ENCODE measurements at regions not wholly inside any gene's neighbourhood (a gene's known extent, or its start where the extent isn't known, plus 50 kb on each side); places are given as distances from the start of the nearest gene placed in this dataset.
"Not testable (repeated sequence)": the region's sequence is repeated elsewhere in the genome, so short reads cannot be mapped to it uniquely, and the experiment has no call there.

- Histone ChIP-seq H3F3A (replicated peaks; ENCODE audit: insufficient read depth) (no peaks in the 10 kb centered on the region), H3K79me2 (ENCODE audit: insufficient read depth) (no peaks in the 10 kb centered on the region), H3K9me2 (no peaks in the 10 kb centered on the region), H3K27ac (ENCODE audit: low read depth in 2 of 2, low read length in 1 of 2) (no peak overlapping the region), H3K9ac (no peak overlapping the region), H3K4me3 (ENCODE audit: low read depth in 2 of 2, low read length in 1 of 2) (no peak overlapping the region), H3K36me3 (replicated peaks in 1 of 2; ENCODE audit: control insufficient read depth in 1 of 2, insufficient read depth in 2 of 2, low read length in 1 of 2) (no peaks in the 10 kb centered on the region), H2AFZ (ENCODE audit: low read depth) (no peak overlapping the region), H3K4me2 (no peak overlapping the region), H3K4me1 (ENCODE audit: control insufficient read depth in 1 of 2, insufficient read depth in 2 of 2, low read depth in 1 of 2, low read length in 1 of 2) (no peaks in the 10 kb centered on the region), H4K20me1 (ENCODE audit: insufficient read depth) (no peaks in the 10 kb centered on the region), H3K9me3 (no peaks in the 10 kb centered on the region), H3K27me3 (ENCODE audit: insufficient read depth) (no peaks in the 10 kb centered on the region)
- CTCF ChIA-PET = interaction anchor here (0.5 kb wide), 1 partner anchor 46 kb away, joined by 3 read pairs; no protein-coding TSS in a partner anchor
- TF ChIP-seq TCF12 (IDR thresholded peaks at IDR 0.05) (no peak), USF1 (IDR thresholded peaks at IDR 0.05; ENCODE audit: borderline replicate concordance, low read depth) (no peak), USF2 (IDR thresholded peaks at IDR 0.05; ENCODE audit: borderline replicate concordance, low read depth, low read length) (no peak), RFX5 (IDR thresholded peaks at IDR 0.05; ENCODE audit: low read length) (no peak), RAD21 (IDR thresholded peaks at IDR 0.05; ENCODE audit: low read length) (no peak), JUND (IDR thresholded peaks at IDR 0.05) (no peak), REST (IDR thresholded peaks at IDR 0.05; ENCODE audit: low read depth, low read length) (no peak), TEAD4 (IDR thresholded peaks at IDR 0.05; ENCODE audit: borderline replicate concordance, insufficient read depth) (no peak), PBX3 (IDR thresholded peaks at IDR 0.05) (no peak), CHD2 (IDR thresholded peaks at IDR 0.05; ENCODE audit: low read length, partially characterized antibody) (no peak), SMC3 (IDR thresholded peaks at IDR 0.05; ENCODE audit: low read depth, low read length) (no peak), GABPA (IDR thresholded peaks at IDR 0.05; ENCODE audit: low read depth) (no peak)
- 75% methylated on average over 8 of the region's 8 CpGs for WGBS (ENCODE audit: low lambda C conversion rate)
- POLR2A ChIA-PET = no interaction called here
- no peak for DNase-seq
These were observed 294.5 kb upstream of the PIK3R1 start for GRCh38 chr5:67921004-67921601.

- H3F3A ChIP-seq (replicated peaks; ENCODE audit: insufficient read depth); H2AFZ ChIP-seq (ENCODE audit: low read depth); H3K36me3 ChIP-seq (replicated peaks in 1 of 2; ENCODE audit: control insufficient read depth in 1 of 2, insufficient read depth in 2 of 2, low read length in 1 of 2); H3K9ac ChIP-seq; H3K4me2 ChIP-seq; H4K20me1 ChIP-seq (ENCODE audit: insufficient read depth); H3K27ac ChIP-seq (ENCODE audit: low read depth in 2 of 2, low read length in 1 of 2); H3K9me2 ChIP-seq; CTCF ChIA-PET; H3K4me1 ChIP-seq (ENCODE audit: control insufficient read depth in 1 of 2, insufficient read depth in 2 of 2, low read depth in 1 of 2, low read length in 1 of 2); H3K9me3 ChIP-seq; H3K4me3 ChIP-seq (ENCODE audit: low read depth in 2 of 2, low read length in 1 of 2); POLR2A ChIA-PET; DNase-seq; H3K27me3 ChIP-seq (ENCODE audit: insufficient read depth); H3K79me2 ChIP-seq (ENCODE audit: insufficient read depth): not testable (repeated sequence)
These were observed 296.0 kb upstream of the PIK3R1 start for GRCh38 chr5:67919532-67919931.
